T-cell (primary cell): ENCODE measurements at regions not wholly inside any gene's neighbourhood (a gene's known extent, or its start where the extent isn't known, plus 50 kb on each side); places are given as distances from the start of the nearest gene placed in this dataset.

Experiments used
- ATAC-seq, 4 experiments: fragments of 200-7000 bp in 3 of 4; fragments of 150-1000 bp in 1 of 4; cut with Tn5 transposase; replicated peaks in 1 of 4; 1 replicate in 3 of 4; 2 replicates in 1 of 4; pipeline ENCODE4 v1.10.0; 2021; ENCODE audit warnings: moderate library complexity in 3 of 4, mild to moderate bottlenecking in 2 of 4, moderate number of reproducible peaks in 1 of 4
- CTCF ChIA-PET, 2 donors: fragments of 300-600 bp; sonication (Branson Sonifier 250); formaldehyde crosslinking; loops; one replicate each; lab custom pipeline; 2022; ENCODE audit warnings: antibody characterized with exemption in 2 of 2; lab: Charles Lee
- POLR2A ChIA-PET, 2 donors: fragments of 300-600 bp; sonication (Branson Sonifier 250); formaldehyde crosslinking; loops; one replicate each; lab custom pipeline; 2022; ENCODE audit warnings: antibody characterized with exemption in 2 of 2; lab: Charles Lee
- DNase-seq, 35 experiments: peaks; one replicate each; pipeline versions ENCODE4 v3.0.0 to v3.0.0-alpha.2; 2013 to 2023
- H3K27ac ChIP-seq: one replicate; pipeline ENCODE4 v1.5.1; 2013; ENCODE audit warnings: low read length
- H3K27me3 ChIP-seq, 2 experiments: replicated peaks in 1 of 2; 1 replicate in 1 of 2; 2 replicates in 1 of 2; pipeline versions ENCODE4 v1.6.1 to v1.7.0; 2013; ENCODE audit warnings: low read length in 1 of 2, mixed read lengths in 1 of 2; ENCODE audit not compliant: control insufficient read depth in 2 of 2, insufficient read depth in 2 of 2; ENCODE audit errors: extremely low read depth in 1 of 2
- H3K36me3 ChIP-seq, 2 donors: 1 replicate in 1 of 2; 2 replicates in 1 of 2; pipeline versions ENCODE4 v1.6.1 to v1.7.0; 2013; ENCODE audit warnings: low read length in 1 of 2; ENCODE audit not compliant: control insufficient read depth in 2 of 2, insufficient read depth in 1 of 2; ENCODE audit errors: extremely low read depth in 1 of 2
- H3K4me1 ChIP-seq, 2 experiments: 1 replicate in 1 of 2; 2 replicates in 1 of 2; pipeline versions ENCODE4 v1.6.1 to v1.7.0; 2013; ENCODE audit warnings: low read length in 2 of 2, mixed read lengths in 1 of 2; ENCODE audit not compliant: insufficient read depth in 2 of 2, control insufficient read depth in 1 of 2; ENCODE audit errors: extremely low read depth in 1 of 2
- H3K4me3 ChIP-seq, 2 donors: 1 replicate in 1 of 2; 2 replicates in 1 of 2; pipeline versions ENCODE4 v1.5.1 to v1.7.0; 2013; ENCODE audit warnings: mild to moderate bottlenecking in 2 of 2, low read length in 1 of 2, moderate library complexity in 1 of 2; ENCODE audit not compliant: control insufficient read depth in 1 of 2; ENCODE audit errors: extremely low read depth in 1 of 2
- H3K9me3 ChIP-seq: 2 replicates; pipeline ENCODE4 v1.7.0; 2013
- H3K27ac Mint-ChIP-seq, 2 donors: one replicate each; pipeline ENCODE4 v1.8.0; 2020 to 2021; ENCODE audit warnings: mild to moderate bottlenecking in 2 of 2, mixed read lengths in 2 of 2
- H3K27me3 Mint-ChIP-seq, 2 donors: one replicate each; pipeline ENCODE4 v1.8.0; 2021 to 2022; ENCODE audit warnings: mixed read lengths in 2 of 2
- H3K36me3 Mint-ChIP-seq: one replicate; pipeline ENCODE4 v1.8.0; 2021; ENCODE audit warnings: mixed read lengths
- H3K4me1 Mint-ChIP-seq, 3 donors: one replicate each; pipeline ENCODE4 v1.8.0; 2020 to 2022; ENCODE audit warnings: mixed read lengths in 3 of 3, mild to moderate bottlenecking in 1 of 3
- H3K4me3 Mint-ChIP-seq, 3 donors: one replicate each; pipeline ENCODE4 v1.8.0; 2020 to 2022; ENCODE audit warnings: mild to moderate bottlenecking in 3 of 3, mixed read lengths in 3 of 3, moderate library complexity in 3 of 3
- H3K9me3 Mint-ChIP-seq, 3 donors: one replicate each; pipeline ENCODE4 v1.8.0; 2020 to 2022; ENCODE audit warnings: mixed read lengths in 3 of 3
- WGBS: methylation state at CpG from one replicate; pipeline ENCODE4 v1.1.5; 2013; ENCODE audit warnings: missing lambda C conversion rate; ENCODE audit not compliant: insufficient coverage; 5-methylcytosine and 5-hydroxymethylcytosine counted together

- Mint-ChIP-seq H3K27ac (no peak overlapping the region), H3K27me3 (no peaks in the 10 kb centered on the region), H3K4me1 (no peaks in the 10 kb centered on the region), H3K4me3 (no peak overlapping the region), H3K36me3 (no peaks in the 10 kb centered on the region), H3K9me3 (peaks cover 0 to 5% (median 0%) of the 10 kb centered on the region in 3 donors)
- ATAC-seq: no peak
- no peaks in the 10 kb centered on the region for H3K9me3 ChIP-seq
- ChIA-PET POLR2A (no interaction called here), CTCF (interaction anchor here in 1 of 2 donors (0.6 kb wide), 1 partner anchor 182 kb away, joined by 3 read pairs; no protein-coding TSS in a partner anchor)
- no CpG with 5 or more reads among the region's 2 CpGs for WGBS
- no peak overlapping the region for H3K27ac ChIP-seq
- no peak overlapping the region for H3K4me3 ChIP-seq
- no peaks in the 10 kb centered on the region for H3K27me3 ChIP-seq
- DNase-seq: no peak
- no peaks in the 10 kb centered on the region for H3K4me1 ChIP-seq
- H3K36me3 ChIP-seq: no peaks in the 10 kb centered on the region
Observed at GRCh38 chr5:89723907-89724306, 685.6 kb downstream of the CETN3 start.

GRCh38 chr5:89722538-89722937 is 687.0 kb downstream of the CETN3 start:
- Mint-ChIP-seq H3K27ac (no peak overlapping the region), H3K36me3 (no peaks in the 10 kb centered on the region), H3K4me3 (no peak overlapping the region), H3K4me1 (no peaks in the 10 kb centered on the region), H3K27me3 (no peaks in the 10 kb centered on the region), H3K9me3 (peaks cover 0 to 5% (median 0%) of the 10 kb centered on the region in 3 donors)
- no peak for ATAC-seq
- H3K27ac ChIP-seq: no peak overlapping the region
- H3K27me3 ChIP-seq: no peaks in the 10 kb centered on the region
- H3K36me3 ChIP-seq: no peaks in the 10 kb centered on the region
- ChIA-PET CTCF (no interaction called here), POLR2A (interaction anchor here in 1 of 2 donors (0.6 kb wide), 1 partner anchor 643 kb away, joined by 4 read pairs; no protein-coding TSS in a partner anchor)
- WGBS: 50% methylated on average over 1 of the region's 4 CpGs
- DNase-seq: no peak
- no peaks in the 10 kb centered on the region for H3K9me3 ChIP-seq
- no peak overlapping the region for H3K4me3 ChIP-seq
- no peaks in the 10 kb centered on the region for H3K4me1 ChIP-seq

GRCh38 chr5:89721931-89722330 is 687.6 kb downstream of the CETN3 start:
- Histone ChIP-seq H3K27me3 (no peaks in the 10 kb centered on the region), H3K4me1 (no peaks in the 10 kb centered on the region), H3K4me3 (no peak overlapping the region), H3K27ac (no peak overlapping the region), H3K36me3 (no peaks in the 10 kb centered on the region), H3K9me3 (no peaks in the 10 kb centered on the region)
- H3K36me3 Mint-ChIP-seq: no peaks in the 10 kb centered on the region
- CTCF ChIA-PET: no interaction called here
- H3K27me3 Mint-ChIP-seq: no peaks in the 10 kb centered on the region
- no peaks in the 10 kb centered on the region for H3K4me1 Mint-ChIP-seq
- ATAC-seq (no peak), DNase-seq (no peak)
- peaks cover 0 to 5% (median 0%) of the 10 kb centered on the region in 3 donors for H3K9me3 Mint-ChIP-seq
- no peak overlapping the region for H3K27ac Mint-ChIP-seq
- H3K4me3 Mint-ChIP-seq: no peak overlapping the region
- POLR2A ChIA-PET: interaction anchor here in 1 of 2 donors (0.6 kb wide), 1 partner anchor 644 kb away, joined by 4 read pairs; no protein-coding TSS in a partner anchor

GRCh38 chr5:89721353-89721752 is 688.2 kb downstream of the CETN3 start:
- no CpG with 5 or more reads among the region's 2 CpGs for WGBS
- Histone ChIP-seq H3K4me3 (no peak overlapping the region), H3K36me3 (no peaks in the 10 kb centered on the region), H3K27me3 (no peaks in the 10 kb centered on the region), H3K4me1 (no peaks in the 10 kb centered on the region), H3K9me3 (no peaks in the 10 kb centered on the region), H3K27ac (no peak overlapping the region)
- ATAC-seq: no peak
- Mint-ChIP-seq H3K27ac (no peak overlapping the region), H3K4me1 (no peaks in the 10 kb centered on the region), H3K36me3 (no peaks in the 10 kb centered on the region), H3K27me3 (no peaks in the 10 kb centered on the region), H3K4me3 (no peak overlapping the region), H3K9me3 (no peaks in the 10 kb centered on the region)
- DNase-seq: no peak
- ChIA-PET POLR2A (no interaction called here), CTCF (no interaction called here)

GRCh38 chr5:89712134-89712700 is 697.3 kb downstream of the CETN3 start:
- Mint-ChIP-seq H3K4me3 (no peak overlapping the region), H3K27me3 (peaks cover 0 to 1% of the 10 kb centered on the region in 2 donors), H3K9me3 (peaks cover 0 to 6% (median 2%) of the 10 kb centered on the region in 3 donors), H3K27ac (no peak overlapping the region), H3K36me3 (no peaks in the 10 kb centered on the region), H3K4me1 (no peaks in the 10 kb centered on the region)
- Histone ChIP-seq H3K9me3 (no peaks in the 10 kb centered on the region), H3K27ac (no peak overlapping the region), H3K4me3 (no peak overlapping the region), H3K36me3 (no peaks in the 10 kb centered on the region), H3K4me1 (no peaks in the 10 kb centered on the region), H3K27me3 (no peaks in the 10 kb centered on the region)
- ATAC-seq: no peak
- POLR2A ChIA-PET: no interaction called here
- no peak for DNase-seq
- WGBS: no CpG with 5 or more reads among the region's 3 CpGs
- CTCF ChIA-PET: no interaction called here

- Mint-ChIP-seq H3K27ac (no peak overlapping the region), H3K36me3 (no peaks in the 10 kb centered on the region), H3K9me3 (peaks cover 0 to 6% (median 2%) of the 10 kb centered on the region in 3 donors), H3K27me3 (peaks cover 0 to 1% of the 10 kb centered on the region in 2 donors), H3K4me1 (no peaks in the 10 kb centered on the region), H3K4me3 (no peak overlapping the region)
- WGBS: no CpG with 5 or more reads among the region's 1 CpG
- no peak overlapping the region for H3K27ac ChIP-seq
- ATAC-seq (no peak), DNase-seq (no peak)
- no peak overlapping the region for H3K4me3 ChIP-seq
- CTCF ChIA-PET: no interaction called here
- H3K4me1 ChIP-seq: no peaks in the 10 kb centered on the region
- no peaks in the 10 kb centered on the region for H3K27me3 ChIP-seq
- no peaks in the 10 kb centered on the region for H3K9me3 ChIP-seq
- no peaks in the 10 kb centered on the region for H3K36me3 ChIP-seq
- POLR2A ChIA-PET: no interaction called here
Observed at GRCh38 chr5:89711526-89711925, 698.0 kb downstream of the CETN3 start.

- Histone ChIP-seq H3K27ac (no peak overlapping the region), H3K36me3 (no peaks in the 10 kb centered on the region), H3K9me3 (no peaks in the 10 kb centered on the region), H3K4me1 (no peaks in the 10 kb centered on the region), H3K27me3 (no peaks in the 10 kb centered on the region), H3K4me3 (no peak overlapping the region)
- H3K4me1 Mint-ChIP-seq: no peaks in the 10 kb centered on the region
- ChIA-PET CTCF (no interaction called here), POLR2A (no interaction called here)
- no peaks in the 10 kb centered on the region for H3K36me3 Mint-ChIP-seq
- no CpG with 5 or more reads among the region's 1 CpG for WGBS
- ATAC-seq: no peak
- H3K27ac Mint-ChIP-seq: no peak overlapping the region
- peaks cover 4 to 6% (median 6%) of the 10 kb centered on the region in 3 donors for H3K9me3 Mint-ChIP-seq
- DNase-seq: no peak
- no peak overlapping the region for H3K4me3 Mint-ChIP-seq
- peaks cover 0 to 1% of the 10 kb centered on the region in 2 donors for H3K27me3 Mint-ChIP-seq
Observed at GRCh38 chr5:89710006-89710405, 699.5 kb downstream of the CETN3 start.
